ENCODE measurements at regions not wholly inside any gene's neighbourhood (a gene's known extent, or its start where the extent isn't known, plus 50 kb on each side); places are given as distances from the start of the nearest gene placed in this dataset.

DNA sequence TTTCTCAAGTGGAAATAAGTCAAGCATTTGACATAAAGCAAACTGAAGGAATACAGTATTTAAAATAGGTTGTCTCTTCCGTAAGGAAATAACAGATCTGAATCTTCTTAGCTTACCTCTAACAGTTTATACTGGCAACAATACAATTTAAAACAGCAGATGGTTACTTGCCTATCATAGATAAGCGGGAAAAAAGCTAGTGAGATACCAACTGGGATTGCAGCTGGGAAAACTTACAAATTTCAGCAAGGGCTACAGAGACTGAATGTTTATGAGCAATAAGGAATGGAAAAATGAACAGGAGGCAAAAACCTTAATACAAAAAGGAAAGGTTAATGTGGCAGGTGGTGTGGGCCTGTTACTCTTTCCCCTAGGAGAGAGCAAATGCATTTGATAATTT lies 220.0 kb downstream of the RASSF9 start:
- no peak for TF ChIP-seq NFIC (IDR thresholded peaks at IDR 0.05; ENCODE audit: borderline replicate concordance)
- TF ChIP-seq POLR2AphosphoS5 (IDR thresholded peaks at IDR 0.05; ENCODE audit: low read depth, low read length) = no peak
- no peak for TF ChIP-seq TCF12 (IDR thresholded peaks at IDR 0.05)
- TF ChIP-seq, protein P1, sequence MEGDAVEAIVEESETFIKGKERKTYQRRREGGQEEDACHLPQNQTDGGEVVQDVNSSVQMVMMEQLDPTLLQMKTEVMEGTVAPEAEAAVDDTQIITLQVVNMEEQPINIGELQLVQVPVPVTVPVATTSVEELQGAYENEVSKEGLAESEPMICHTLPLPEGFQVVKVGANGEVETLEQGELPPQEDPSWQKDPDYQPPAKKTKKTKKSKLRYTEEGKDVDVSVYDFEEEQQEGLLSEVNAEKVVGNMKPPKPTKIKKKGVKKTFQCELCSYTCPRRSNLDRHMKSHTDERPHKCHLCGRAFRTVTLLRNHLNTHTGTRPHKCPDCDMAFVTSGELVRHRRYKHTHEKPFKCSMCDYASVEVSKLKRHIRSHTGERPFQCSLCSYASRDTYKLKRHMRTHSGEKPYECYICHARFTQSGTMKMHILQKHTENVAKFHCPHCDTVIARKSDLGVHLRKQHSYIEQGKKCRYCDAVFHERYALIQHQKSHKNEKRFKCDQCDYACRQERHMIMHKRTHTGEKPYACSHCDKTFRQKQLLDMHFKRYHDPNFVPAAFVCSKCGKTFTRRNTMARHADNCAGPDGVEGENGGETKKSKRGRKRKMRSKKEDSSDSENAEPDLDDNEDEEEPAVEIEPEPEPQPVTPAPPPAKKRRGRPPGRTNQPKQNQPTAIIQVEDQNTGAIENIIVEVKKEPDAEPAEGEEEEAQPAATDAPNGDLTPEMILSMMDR (IDR thresholded peaks at IDR 0.05) = no peak
- no peak for TF ChIP-seq FOXJ3 (CRISPR knock-in tag; IDR thresholded peaks at IDR 0.05)
- TF ChIP-seq SMC3 (IDR thresholded peaks at IDR 0.05; ENCODE audit: low read depth, low read length) = no peak
- no peak for TF ChIP-seq RAD21 (IDR thresholded peaks at IDR 0.05; ENCODE audit: low read length)
